B cell (primary cell): ENCODE measurements at regions not wholly inside any gene's neighbourhood (a gene's known extent, or its start where the extent isn't known, plus 50 kb on each side); places are given as distances from the start of the nearest gene placed in this dataset.

Experiments used
- ATAC-seq: fragments of 200-7000 bp; cut with Tn5 transposase; one replicate; pipeline ENCODE4 v1.10.0; 2021; ENCODE audit warnings: low read depth, mild to moderate bottlenecking, moderate number of reproducible peaks, moderate library complexity
- CTCF ChIA-PET: fragments of 350-600 bp; sonication (Branson Sonifier 250); formaldehyde crosslinking; loops from one replicate; lab custom pipeline; 2021; ENCODE audit warnings: antibody characterized with exemption, inconsistent platforms; lab: Charles Lee
- POLR2A ChIA-PET: fragments of 350-600 bp; sonication (Branson Sonifier 250); formaldehyde crosslinking; loops from one replicate; lab custom pipeline; 2021; ENCODE audit warnings: antibody characterized with exemption; lab: Charles Lee
- DNase-seq: peaks from one replicate; pipeline ENCODE4 v3.0.0; 2013
- H2AFZ ChIP-seq: 2 replicates; pipeline ENCODE4 v1.6.1; 2012; ENCODE audit warnings: mild to moderate bottlenecking, low read depth, low read length; ENCODE audit not compliant: insufficient read depth, poor library complexity, severe bottlenecking
- H3K27ac ChIP-seq, 2 donors: 1 replicate in 1 of 2; 2 replicates in 1 of 2; pipeline ENCODE4 v1.5.1; 2012 to 2013; ENCODE audit warnings: low read length in 2 of 2, mild to moderate bottlenecking in 2 of 2, moderate library complexity in 1 of 2
- H3K27me3 ChIP-seq, 4 experiments: fragments of 200-600 bp in 1 of 4; sonication (generic) in 1 of 4; replicated peaks in 1 of 4; 1 replicate in 2 of 4; 2 replicates in 2 of 4; pipeline versions ENCODE4 v1.6.1 to v1.7.0; 2013 to 2016; ENCODE audit warnings: low read length in 3 of 4, mild to moderate bottlenecking in 2 of 4, mixed read lengths in 1 of 4, moderate library complexity in 1 of 4; ENCODE audit not compliant: insufficient read depth in 4 of 4, control insufficient read depth in 3 of 4; ENCODE audit errors: control extremely low read depth in 1 of 4
- H3K36me3 ChIP-seq, 2 experiments: replicated peaks in 1 of 2; 1 replicate in 1 of 2; 2 replicates in 1 of 2; pipeline versions ENCODE4 v1.6.1 to v1.7.1; 2013; ENCODE audit warnings: low read length in 1 of 2; ENCODE audit not compliant: insufficient read depth in 2 of 2, control insufficient read depth in 1 of 2; ENCODE audit errors: control extremely low read depth in 1 of 2, extremely low read depth in 1 of 2
- H3K4me1 ChIP-seq, 2 donors: fragments of 200-600 bp in 1 of 2; sonication (generic) in 1 of 2; 1 replicate in 1 of 2; 2 replicates in 1 of 2; pipeline versions ENCODE4 v1.5.1 to v1.6.1; 2013 to 2017; ENCODE audit warnings: low read length in 2 of 2; ENCODE audit not compliant: control insufficient read depth in 2 of 2, insufficient read depth in 2 of 2
- H3K4me2 ChIP-seq: replicated peaks from 2 replicates; pipeline ENCODE3; 2012; ENCODE audit warnings: mild to moderate bottlenecking, low read depth, low read length; ENCODE audit not compliant: poor library complexity, severe bottlenecking
- H3K4me3 ChIP-seq, 5 experiments: fragments of 200-600 bp in 1 of 5; sonication (generic) in 1 of 5; 1 replicate in 3 of 5; 2 replicates in 2 of 5; pipeline versions ENCODE4 v1.5.1 to v1.7.0; 2011 to 2016; ENCODE audit warnings: low read length in 4 of 5, mild to moderate bottlenecking in 4 of 5, low read depth in 2 of 5, control low read depth in 1 of 5, moderate library complexity in 1 of 5; ENCODE audit not compliant: insufficient read depth in 1 of 5; ENCODE audit errors: control extremely low read depth in 1 of 5, extremely low read depth in 1 of 5
- H3K79me2 ChIP-seq: fragments of 200-600 bp; sonication (generic); one replicate; pipeline ENCODE4 v1.6.0; 2016; ENCODE audit warnings: low read length; ENCODE audit not compliant: control insufficient read depth, insufficient read depth
- H3K9ac ChIP-seq: fragments of 200-600 bp; sonication (generic); 2 replicates; pipeline ENCODE4 v1.6.1; 2017; ENCODE audit warnings: mild to moderate bottlenecking, low read length, moderate library complexity
- H3K9me3 ChIP-seq, 3 donors: one replicate each; pipeline versions ENCODE4 v1.6.1 to v1.7.1; 2013; ENCODE audit warnings: low read length in 2 of 3; ENCODE audit not compliant: control insufficient read depth in 2 of 3, insufficient read depth in 1 of 3; ENCODE audit errors: control extremely low read depth in 1 of 3
- H4K20me1 ChIP-seq: 2 replicates; pipeline ENCODE4 v1.6.0; 2012; ENCODE audit warnings: mild to moderate bottlenecking, low read length; ENCODE audit not compliant: insufficient read depth, control insufficient read depth, poor library complexity, severe bottlenecking
- H3K27ac Mint-ChIP-seq: one replicate; pipeline ENCODE4 v1.8.0; 2021; ENCODE audit warnings: mixed read lengths
- H3K27me3 Mint-ChIP-seq: one replicate; pipeline ENCODE4 v1.8.0; 2021; ENCODE audit warnings: mixed read lengths
- H3K4me1 Mint-ChIP-seq: one replicate; pipeline ENCODE4 v1.8.0; 2021; ENCODE audit warnings: mixed read lengths
- H3K4me3 Mint-ChIP-seq: one replicate; pipeline ENCODE4 v1.8.0; 2021; ENCODE audit warnings: mixed read lengths
- H3K9me3 Mint-ChIP-seq: one replicate; pipeline ENCODE4 v1.8.0; 2022; ENCODE audit warnings: mixed read lengths; ENCODE audit not compliant: insufficient read depth
- CTCF ChIP-seq: fragments of 200-600 bp; IDR thresholded peaks from one replicate; pipeline ENCODE4 v1.8.0; 2022; ENCODE audit warnings: antibody characterized with exemption, mild to moderate bottlenecking
- EZH2 ChIP-seq: IDR thresholded peaks from 2 replicates; pipeline ENCODE4 v1.6.1; 2012; ENCODE audit warnings: borderline replicate concordance, low read depth, mild to moderate bottlenecking, moderate library complexity, low read length; ENCODE audit not compliant: insufficient read depth, poor library complexity, severe bottlenecking
- WGBS: methylation state at CpG from one replicate; pipeline ENCODE4 v1.1.5; 2013; ENCODE audit warnings: missing lambda C conversion rate; ENCODE audit not compliant: insufficient coverage; 5-methylcytosine and 5-hydroxymethylcytosine counted together
- intact Hi-C: fragments of 100-400 bp; cut with micrococcal nuclease; formaldehyde crosslinking; loops from one replicate; pipeline ENCODE4 v1.10.0; 2022

GRCh38 chr13:61901946-61902541, 486.4 kb upstream of the PCDH20 start:
- ATAC-seq (no peak), DNase-seq (no peak)
- no peak overlapping the region for H2AFZ ChIP-seq
- intact Hi-C loops, result no loop called here
- CTCF ChIA-PET, result no interaction called here
- H3K27ac ChIP-seq, result no peak overlapping the region
- no peaks in the 10 kb centered on the region for H3K4me1 ChIP-seq
- POLR2A ChIA-PET, result no interaction called here
- Mint-ChIP-seq H3K4me1 (no peaks in the 10 kb centered on the region), H3K9me3 (no peaks in the 10 kb centered on the region), H3K27ac (no peak overlapping the region), H3K27me3 (no peaks in the 10 kb centered on the region), H3K4me3 (no peak overlapping the region)
- no peaks in the 10 kb centered on the region for H3K27me3 ChIP-seq
- H3K9me3 ChIP-seq, result peaks cover 0 to 6% (median 0%) of the 10 kb centered on the region in 3 donors
- TF ChIP-seq CTCF, result no peak
- no peak for TF ChIP-seq EZH2
- H3K4me2 ChIP-seq, result no peak overlapping the region
- H3K79me2 ChIP-seq, result no peaks in the 10 kb centered on the region
- H3K4me3 ChIP-seq, result no peak overlapping the region
- no peaks in the 10 kb centered on the region for H4K20me1 ChIP-seq
- H3K36me3 ChIP-seq, result no peaks in the 10 kb centered on the region
- no peak overlapping the region for H3K9ac ChIP-seq

GRCh38 chr13:61900033-61900432, 484.4 kb upstream of the PCDH20 start:
- ATAC-seq (no peak), DNase-seq (no peak)
- Histone ChIP-seq H2AFZ (no peak overlapping the region), H3K9me3 (peaks cover 0 to 6% (median 0%) of the 10 kb centered on the region in 3 donors), H3K4me2 (no peak overlapping the region), H3K27me3 (no peaks in the 10 kb centered on the region), H3K4me1 (no peaks in the 10 kb centered on the region), H3K36me3 (no peaks in the 10 kb centered on the region), H3K27ac (no peak overlapping the region), H3K79me2 (no peaks in the 10 kb centered on the region), H4K20me1 (no peaks in the 10 kb centered on the region), H3K9ac (no peak overlapping the region), H3K4me3 (no peak overlapping the region)
- no peak for TF ChIP-seq CTCF
- no peak for TF ChIP-seq EZH2
- 56% methylated on average over 1 of the region's 3 CpGs for WGBS
- Mint-ChIP-seq H3K27me3 (no peaks in the 10 kb centered on the region), H3K4me3 (no peak overlapping the region), H3K9me3 (no peaks in the 10 kb centered on the region), H3K27ac (no peak overlapping the region), H3K4me1 (no peaks in the 10 kb centered on the region)
- intact Hi-C loops, result no loop called here
- POLR2A ChIA-PET, result no interaction called here
- CTCF ChIA-PET, result no interaction called here
